ENCODE measurements at regions not wholly inside any gene's neighbourhood (a gene's known extent, or its start where the extent isn't known, plus 50 kb on each side); places are given as distances from the start of the nearest gene placed in this dataset.

- TF ChIP-seq CTCF (IDR thresholded peaks at IDR 0.05; ENCODE audit: low read length) = no peak
- no peak for TF ChIP-seq EZH2 (IDR thresholded peaks at IDR 0.05; ENCODE audit: borderline replicate concordance, low read length)
Measured at GRCh38 chr12:125824276-125824675, 759.0 kb downstream of the AACS start.
